Fibroblast of lung (primary cell): ENCODE measurements at regions not wholly inside any gene's neighbourhood (a gene's known extent, or its start where the extent isn't known, plus 50 kb on each side); places are given as distances from the start of the nearest gene placed in this dataset.

ENCODE experiments used
- DNase-seq, 2 donors: peaks; one replicate each; pipeline versions ENCODE4 v3.0.0 to v3.0.0-alpha.2; 2010; ENCODE audit warnings: low read depth in 2 of 2
- H2AFZ ChIP-seq: 2 replicates; pipeline ENCODE4 v1.5.1; 2012; ENCODE audit warnings: low read length, control low read depth, inconsistent platforms
- H3K27ac ChIP-seq: 2 replicates; pipeline ENCODE4 v1.5.1; 2011; ENCODE audit warnings: low read length, control low read depth; ENCODE audit not compliant: insufficient read depth
- H3K27me3 ChIP-seq: 2 replicates; pipeline ENCODE4 v1.5.1; 2011; ENCODE audit warnings: mild to moderate bottlenecking, low read length; ENCODE audit not compliant: control insufficient read depth, insufficient read depth
- H3K36me3 ChIP-seq: 2 replicates; pipeline ENCODE4 v1.5.1; 2011; ENCODE audit warnings: low read length; ENCODE audit not compliant: control insufficient read depth, insufficient read depth
- H3K4me1 ChIP-seq: 2 replicates; pipeline ENCODE4 v1.5.1; 2011; ENCODE audit warnings: low read length; ENCODE audit not compliant: control insufficient read depth, insufficient read depth; ENCODE audit errors: extremely low read depth
- H3K4me2 ChIP-seq: 2 replicates; pipeline ENCODE4 v1.5.1; 2011; ENCODE audit warnings: low read length, control low read depth; ENCODE audit not compliant: insufficient read depth; ENCODE audit errors: extremely low read depth
- H3K4me3 ChIP-seq, 4 experiments: fragments of 200-600 bp in 1 of 4; sonication (generic) in 1 of 4; replicated peaks in 1 of 4; 2 replicates each; pipeline ENCODE4 v1.5.1; 2011 to 2016; ENCODE audit warnings: low read length in 4 of 4, low read depth in 3 of 4, mild to moderate bottlenecking in 3 of 4, control low read depth in 2 of 4, inconsistent platforms in 1 of 4, mixed read lengths in 1 of 4; ENCODE audit not compliant: insufficient read depth in 1 of 4; ENCODE audit errors: control extremely low read depth in 1 of 4
- H3K79me2 ChIP-seq: 2 replicates; pipeline ENCODE4 v1.5.1; 2012; ENCODE audit warnings: mild to moderate bottlenecking, low read length, inconsistent platforms; ENCODE audit not compliant: control insufficient read depth, insufficient read depth
- H3K9ac ChIP-seq: 2 replicates; pipeline ENCODE4 v1.5.1; 2011; ENCODE audit warnings: mild to moderate bottlenecking, low read length, control low read depth; ENCODE audit not compliant: insufficient read depth
- H3K9me3 ChIP-seq: 2 replicates; pipeline ENCODE4 v1.5.1; 2012; ENCODE audit warnings: low read depth, low read length; ENCODE audit not compliant: control insufficient read depth, insufficient read depth
- H4K20me1 ChIP-seq: 2 replicates; pipeline ENCODE4 v1.5.1; 2011; ENCODE audit warnings: low read length; ENCODE audit not compliant: control insufficient read depth, insufficient read depth; ENCODE audit errors: extremely low read depth
- CTCF ChIP-seq, 2 donors: IDR thresholded peaks in 1 of 2; conservative IDR thresholded peaks in 1 of 2; 1 replicate in 1 of 2; 2 replicates in 1 of 2; pipeline ENCODE4 v1.5.1; 2011 to 2012; ENCODE audit warnings: low read length in 2 of 2, control low read depth in 1 of 2, inconsistent platforms in 1 of 2, low read depth in 1 of 2, mild to moderate bottlenecking in 1 of 2
- EZH2 ChIP-seq: IDR thresholded peaks from 2 replicates; pipeline ENCODE4 v1.5.1; 2012; ENCODE audit warnings: low read length, control low read depth, mild to moderate bottlenecking; ENCODE audit errors: missing control alignments

- DNase-seq, result no peak
- TF ChIP-seq CTCF (conservative IDR thresholded peaks at IDR 0.05 in 1 of 2, IDR thresholded peaks at IDR 0.05 in 1 of 2; ENCODE audit: low read depth in 1 of 2, low read length in 2 of 2) (no peak), EZH2 (no peak)
- H4K20me1 ChIP-seq, result no peaks in the 10 kb centered on the region
- H2AFZ ChIP-seq, result no peak overlapping the region
- peaks cover 18% of the 10 kb centered on the region for H3K27me3 ChIP-seq
- no peaks in the 10 kb centered on the region for H3K4me1 ChIP-seq
- H3K9ac ChIP-seq, result no peak overlapping the region
- no peaks in the 10 kb centered on the region for H3K36me3 ChIP-seq
- H3K4me2 ChIP-seq, result no peak overlapping the region
- H3K79me2 ChIP-seq, result no peaks in the 10 kb centered on the region
- no peaks in the 10 kb centered on the region for H3K9me3 ChIP-seq
- no peak overlapping the region for H3K4me3 ChIP-seq
- H3K27ac ChIP-seq, result no peak overlapping the region
These were observed 52.0 kb upstream of the POLR1H start for GRCh38 chr6:30009113-30009512.
